ENCODE measurements at regions not wholly inside any gene's neighbourhood (a gene's known extent, or its start where the extent isn't known, plus 50 kb on each side); places are given as distances from the start of the nearest gene placed in this dataset.
"Not testable (repeated sequence)": the region's sequence is repeated elsewhere in the genome, so short reads cannot be mapped to it uniquely, and the experiment has no call there.

DNA sequence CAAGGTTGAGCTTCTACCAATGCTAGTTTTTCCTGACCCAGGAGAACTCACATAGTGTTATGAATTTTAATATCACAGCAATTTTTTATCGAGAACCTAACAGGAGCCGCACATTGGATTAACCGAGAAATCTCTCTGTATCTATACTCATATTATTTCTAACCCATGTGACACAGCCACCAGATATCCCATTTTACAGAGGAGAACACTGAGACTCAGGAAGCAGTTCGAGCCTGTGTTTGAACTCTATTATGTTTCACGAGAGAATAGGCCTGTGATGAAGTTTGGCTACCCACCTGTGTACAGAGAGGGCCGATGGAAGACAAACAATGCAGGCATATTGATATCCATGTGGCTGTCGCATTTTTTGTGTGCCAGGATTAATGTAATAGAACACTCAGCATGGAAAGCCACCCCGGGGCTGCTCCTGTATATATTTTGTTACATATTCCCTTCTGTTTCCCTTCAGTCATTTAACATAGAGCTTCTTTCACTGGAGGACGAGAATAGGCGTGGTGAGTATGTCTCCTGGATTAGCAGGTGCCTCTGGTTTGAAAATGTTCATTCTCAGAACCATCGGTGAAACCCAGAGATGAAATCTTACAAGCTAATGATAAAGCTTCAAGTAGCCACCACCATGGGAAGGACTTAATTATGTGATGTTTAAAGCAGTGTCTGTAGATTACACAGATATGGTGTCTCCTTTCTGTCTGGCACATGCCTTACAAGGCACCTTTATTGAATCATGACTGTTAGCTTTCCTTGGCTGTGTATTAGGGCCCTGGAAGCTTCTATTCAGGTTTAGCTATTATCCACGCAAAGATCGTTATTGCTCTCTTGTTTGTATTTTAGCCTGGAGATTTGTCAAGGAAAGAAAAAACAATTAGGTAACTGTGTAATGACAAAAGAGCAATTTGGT, 205.4 kb downstream of the BCAS1 start:
- Histone ChIP-seq H3K4me1 (ENCODE audit: control insufficient read depth, insufficient read depth, low read length, poor library complexity, severe bottlenecking) (peaks cover 30% of the 10 kb centered on the region), H3K27ac (ENCODE audit: insufficient read depth, low read length, poor library complexity, severe bottlenecking) (peak overlapping the region; percentile 64)
- H3K4me3 ChIP-seq (ENCODE audit: insufficient read depth, low read depth, low read length, poor library complexity, severe bottlenecking); H3K36me3 ChIP-seq (ENCODE audit: control insufficient read depth, insufficient read depth, low read length); DNase-seq; H3K27me3 ChIP-seq (replicated peaks; ENCODE audit: control insufficient read depth, insufficient read depth, low read length, poor library complexity, severe bottlenecking); H3K9me3 ChIP-seq (ENCODE audit: control insufficient read depth, low read length): not testable (repeated sequence)

DNA sequence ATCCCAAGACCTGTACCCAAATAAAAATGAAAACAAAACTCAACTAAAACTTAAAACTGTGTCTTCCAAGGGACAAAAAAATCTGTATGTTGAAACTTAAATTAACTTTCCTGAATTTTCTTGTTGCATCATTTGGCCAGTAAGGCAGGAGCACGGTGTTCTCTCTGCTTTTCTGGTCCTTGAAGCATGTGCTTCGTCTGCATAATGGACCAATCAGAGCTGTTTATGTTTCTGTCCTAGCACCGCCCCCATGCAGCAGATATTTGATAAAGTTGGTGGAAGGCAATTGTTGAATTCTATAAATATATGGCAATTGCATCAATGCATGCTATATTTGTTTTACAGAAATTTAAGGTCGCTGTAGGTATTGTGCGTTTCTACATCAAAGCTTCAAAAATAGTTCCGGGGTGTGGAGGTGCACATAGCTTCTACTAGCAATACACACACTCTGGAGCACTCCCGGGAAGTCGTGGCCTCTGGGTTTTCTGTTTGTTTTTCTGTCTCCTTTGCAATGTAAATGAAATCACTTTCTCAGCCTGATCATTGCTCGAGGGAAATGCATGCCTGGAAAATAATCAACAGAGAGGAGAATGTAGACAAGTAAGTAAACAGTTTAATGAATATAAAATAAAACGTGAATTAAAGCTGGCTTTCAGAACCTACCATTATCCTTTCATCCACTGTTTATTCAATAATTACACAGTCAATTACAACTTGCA, 206.3 kb downstream of the BCAS1 start:
- not testable (repeated sequence) for H3K4me3 ChIP-seq (ENCODE audit: insufficient read depth, low read depth, low read length, poor library complexity, severe bottlenecking); DNase-seq; H3K27me3 ChIP-seq (replicated peaks; ENCODE audit: control insufficient read depth, insufficient read depth, low read length, poor library complexity, severe bottlenecking); H3K27ac ChIP-seq (ENCODE audit: insufficient read depth, low read length, poor library complexity, severe bottlenecking); H3K9me3 ChIP-seq (ENCODE audit: control insufficient read depth, low read length); H3K36me3 ChIP-seq (ENCODE audit: control insufficient read depth, insufficient read depth, low read length)
- H3K4me1 ChIP-seq (ENCODE audit: control insufficient read depth, insufficient read depth, low read length, poor library complexity, severe bottlenecking), result peaks cover 22% of the 10 kb centered on the region

DNA sequence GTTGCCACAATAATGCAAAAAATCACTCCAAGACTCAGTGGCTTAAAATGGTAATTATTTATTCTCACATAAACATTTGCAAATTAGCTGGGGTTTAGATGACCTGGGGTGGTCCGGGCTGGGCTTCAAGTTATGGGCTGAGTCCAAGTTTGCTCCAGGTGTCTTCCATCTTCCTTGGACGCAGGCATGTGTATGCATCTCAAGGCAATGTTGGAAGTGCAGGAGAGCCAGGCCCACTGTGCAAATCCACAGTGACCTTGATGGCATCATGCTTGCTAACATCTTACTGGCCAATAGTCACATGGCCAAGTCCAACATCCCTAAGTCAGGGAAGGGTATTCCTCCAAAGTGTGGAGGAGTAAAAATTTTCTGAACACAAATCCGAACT, 206.9 kb downstream of the BCAS1 start:
- H3K4me3 ChIP-seq (ENCODE audit: insufficient read depth, low read depth, low read length, poor library complexity, severe bottlenecking); H3K9me3 ChIP-seq (ENCODE audit: control insufficient read depth, low read length); H3K27me3 ChIP-seq (replicated peaks; ENCODE audit: control insufficient read depth, insufficient read depth, low read length, poor library complexity, severe bottlenecking); H3K27ac ChIP-seq (ENCODE audit: insufficient read depth, low read length, poor library complexity, severe bottlenecking); DNase-seq; H3K36me3 ChIP-seq (ENCODE audit: control insufficient read depth, insufficient read depth, low read length): not testable (repeated sequence)
- peaks cover 22% of the 10 kb centered on the region for H3K4me1 ChIP-seq (ENCODE audit: control insufficient read depth, insufficient read depth, low read length, poor library complexity, severe bottlenecking)

DNA sequence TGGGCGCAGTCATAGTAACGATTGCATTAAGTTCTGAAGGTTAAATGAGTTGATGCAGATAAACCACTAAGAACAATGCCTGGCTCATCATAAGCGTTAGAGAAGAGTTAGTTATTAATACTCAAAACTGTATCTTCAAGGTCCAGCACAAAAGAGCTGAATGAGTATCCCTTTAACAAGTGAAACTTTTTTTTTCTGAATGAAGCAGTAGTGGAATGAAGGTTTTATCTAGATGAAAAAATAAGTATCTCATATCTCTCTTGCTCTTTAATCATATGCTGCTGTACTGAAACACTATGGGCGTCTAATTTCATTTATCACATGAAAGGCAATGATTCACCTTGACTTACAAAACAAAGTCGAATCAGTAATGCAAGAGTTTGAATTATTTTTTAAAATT, 207.4 kb downstream of the BCAS1 start:
- not testable (repeated sequence) for H3K36me3 ChIP-seq (ENCODE audit: control insufficient read depth, insufficient read depth, low read length); H3K27ac ChIP-seq (ENCODE audit: insufficient read depth, low read length, poor library complexity, severe bottlenecking); H3K27me3 ChIP-seq (replicated peaks; ENCODE audit: control insufficient read depth, insufficient read depth, low read length, poor library complexity, severe bottlenecking); H3K4me3 ChIP-seq (ENCODE audit: insufficient read depth, low read depth, low read length, poor library complexity, severe bottlenecking); DNase-seq; H3K9me3 ChIP-seq (ENCODE audit: control insufficient read depth, low read length)
- H3K4me1 ChIP-seq (ENCODE audit: control insufficient read depth, insufficient read depth, low read length, poor library complexity, severe bottlenecking), result peaks cover 21% of the 10 kb centered on the region

DNA sequence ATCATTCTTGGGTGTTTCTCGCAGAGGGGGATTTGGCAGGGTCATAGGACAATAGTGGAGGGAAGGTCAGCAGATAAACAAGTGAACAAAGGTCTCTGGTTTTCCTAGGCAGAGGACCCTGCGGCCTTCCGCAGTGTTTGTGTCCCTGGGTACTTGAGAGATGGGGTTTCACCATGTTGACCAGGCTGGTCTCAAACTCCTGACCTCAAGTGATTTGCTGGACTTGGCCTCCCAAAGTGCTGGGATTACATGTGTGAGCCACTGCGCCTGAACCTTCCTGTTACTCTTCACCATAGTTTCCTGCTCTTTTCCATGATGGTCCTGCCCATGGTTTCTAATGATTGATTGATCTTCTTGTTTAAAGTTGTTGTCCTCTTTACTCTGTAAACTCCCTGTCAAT, 207.9 kb downstream of the BCAS1 start:
- not testable (repeated sequence) for H3K4me3 ChIP-seq (ENCODE audit: insufficient read depth, low read depth, low read length, poor library complexity, severe bottlenecking); H3K27me3 ChIP-seq (replicated peaks; ENCODE audit: control insufficient read depth, insufficient read depth, low read length, poor library complexity, severe bottlenecking); DNase-seq; H3K36me3 ChIP-seq (ENCODE audit: control insufficient read depth, insufficient read depth, low read length); H3K27ac ChIP-seq (ENCODE audit: insufficient read depth, low read length, poor library complexity, severe bottlenecking); H3K9me3 ChIP-seq (ENCODE audit: control insufficient read depth, low read length)
- peaks cover 15% of the 10 kb centered on the region for H3K4me1 ChIP-seq (ENCODE audit: control insufficient read depth, insufficient read depth, low read length, poor library complexity, severe bottlenecking)

DNA sequence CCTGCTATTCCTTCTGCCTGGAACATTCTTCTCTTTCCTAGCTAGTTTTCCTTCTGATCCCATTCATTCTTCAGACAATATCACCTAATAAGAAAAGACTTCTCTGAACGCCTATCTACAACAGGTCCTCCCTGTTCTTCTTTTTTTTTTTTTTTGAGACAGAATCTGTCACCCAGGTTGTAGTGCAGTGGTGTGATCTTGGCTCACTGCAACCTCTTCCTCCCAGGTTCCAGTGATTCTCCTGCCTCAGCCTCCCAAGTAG, 208.3 kb downstream of the BCAS1 start:
- H3K27ac ChIP-seq (ENCODE audit: insufficient read depth, low read length, poor library complexity, severe bottlenecking); DNase-seq; H3K9me3 ChIP-seq (ENCODE audit: control insufficient read depth, low read length); H3K27me3 ChIP-seq (replicated peaks; ENCODE audit: control insufficient read depth, insufficient read depth, low read length, poor library complexity, severe bottlenecking); H3K4me3 ChIP-seq (ENCODE audit: insufficient read depth, low read depth, low read length, poor library complexity, severe bottlenecking); H3K36me3 ChIP-seq (ENCODE audit: control insufficient read depth, insufficient read depth, low read length): not testable (repeated sequence)
- peaks cover 12% of the 10 kb centered on the region for H3K4me1 ChIP-seq (ENCODE audit: control insufficient read depth, insufficient read depth, low read length, poor library complexity, severe bottlenecking)

DNA sequence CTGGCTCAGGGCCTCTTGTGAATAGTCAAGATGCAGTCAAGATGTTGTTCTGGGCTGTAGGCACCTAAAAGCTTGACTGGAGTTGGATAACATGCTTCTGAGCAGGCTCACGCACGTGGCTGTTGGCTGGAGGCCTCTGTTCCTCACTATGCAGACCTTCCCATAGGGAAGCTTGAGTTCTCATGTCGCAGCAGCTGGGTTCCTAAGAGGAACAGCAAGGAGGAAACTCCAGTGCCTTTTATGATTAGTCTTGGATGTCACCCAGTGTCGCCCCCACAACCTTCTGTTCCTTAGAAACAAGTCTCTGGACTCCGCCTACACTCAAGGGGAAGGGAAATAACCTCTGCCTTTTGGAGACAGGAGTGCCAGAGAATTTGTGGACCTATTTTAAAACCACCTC, 210.7 kb downstream of the BCAS1 start:
- Histone ChIP-seq H3K27me3 (replicated peaks; ENCODE audit: control insufficient read depth, insufficient read depth, low read length, poor library complexity, severe bottlenecking) (no peaks in the 10 kb centered on the region), H3K36me3 (ENCODE audit: control insufficient read depth, insufficient read depth, low read length) (no peaks in the 10 kb centered on the region), H3K9me3 (ENCODE audit: control insufficient read depth, low read length) (no peaks in the 10 kb centered on the region), H3K27ac (ENCODE audit: insufficient read depth, low read length, poor library complexity, severe bottlenecking) (no peak overlapping the region), H3K4me1 (ENCODE audit: control insufficient read depth, insufficient read depth, low read length, poor library complexity, severe bottlenecking) (no peaks in the 10 kb centered on the region), H3K4me3 (ENCODE audit: insufficient read depth, low read depth, low read length, poor library complexity, severe bottlenecking) (no peak overlapping the region)
- no peak for DNase-seq

DNA sequence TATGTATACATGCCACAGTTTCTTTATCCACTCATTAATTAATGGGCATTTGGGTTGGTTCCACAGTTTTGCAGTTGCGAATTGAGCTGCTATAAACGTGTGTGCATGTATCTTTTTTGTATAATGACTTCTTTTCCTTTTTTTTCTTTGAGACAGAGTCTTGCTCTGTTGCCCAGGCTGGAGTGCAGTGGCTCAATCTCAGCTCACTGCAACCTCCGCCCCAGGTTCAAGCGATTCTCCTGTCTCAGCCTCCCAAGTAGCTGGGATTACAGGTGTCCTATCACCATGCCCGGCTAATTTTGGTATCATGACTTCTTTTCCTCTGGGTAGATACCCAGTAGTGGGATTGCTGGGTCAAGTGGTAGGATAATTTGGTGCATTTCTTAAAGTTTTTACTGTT, 211.4 kb downstream of the BCAS1 start:
- not testable (repeated sequence) for H3K27me3 ChIP-seq (replicated peaks; ENCODE audit: control insufficient read depth, insufficient read depth, low read length, poor library complexity, severe bottlenecking); H3K4me1 ChIP-seq (ENCODE audit: control insufficient read depth, insufficient read depth, low read length, poor library complexity, severe bottlenecking); H3K9me3 ChIP-seq (ENCODE audit: control insufficient read depth, low read length); DNase-seq; H3K4me3 ChIP-seq (ENCODE audit: insufficient read depth, low read depth, low read length, poor library complexity, severe bottlenecking); H3K27ac ChIP-seq (ENCODE audit: insufficient read depth, low read length, poor library complexity, severe bottlenecking); H3K36me3 ChIP-seq (ENCODE audit: control insufficient read depth, insufficient read depth, low read length)

DNA sequence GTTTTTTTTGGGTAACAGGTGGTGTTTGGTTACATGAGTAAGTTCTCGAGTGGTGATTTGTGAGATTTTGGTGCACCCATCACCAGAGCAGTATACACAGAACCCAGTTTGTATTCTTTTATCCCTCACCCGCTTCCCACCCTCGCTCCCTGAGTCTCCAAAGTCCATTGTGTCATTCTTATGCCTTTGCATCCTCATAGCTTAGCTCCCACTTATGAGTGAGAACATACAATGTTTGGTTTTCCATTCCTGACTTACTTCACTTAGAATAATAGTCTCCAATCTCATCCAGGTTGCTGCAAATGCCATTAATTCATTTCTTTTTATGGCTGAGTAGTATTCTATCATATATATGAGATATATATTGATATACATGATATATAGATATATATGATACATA, 211.9 kb downstream of the BCAS1 start:
- not testable (repeated sequence) for H3K27me3 ChIP-seq (replicated peaks; ENCODE audit: control insufficient read depth, insufficient read depth, low read length, poor library complexity, severe bottlenecking); H3K4me3 ChIP-seq (ENCODE audit: insufficient read depth, low read depth, low read length, poor library complexity, severe bottlenecking); DNase-seq; H3K36me3 ChIP-seq (ENCODE audit: control insufficient read depth, insufficient read depth, low read length); H3K27ac ChIP-seq (ENCODE audit: insufficient read depth, low read length, poor library complexity, severe bottlenecking); H3K9me3 ChIP-seq (ENCODE audit: control insufficient read depth, low read length); H3K4me1 ChIP-seq (ENCODE audit: control insufficient read depth, insufficient read depth, low read length, poor library complexity, severe bottlenecking)

DNA sequence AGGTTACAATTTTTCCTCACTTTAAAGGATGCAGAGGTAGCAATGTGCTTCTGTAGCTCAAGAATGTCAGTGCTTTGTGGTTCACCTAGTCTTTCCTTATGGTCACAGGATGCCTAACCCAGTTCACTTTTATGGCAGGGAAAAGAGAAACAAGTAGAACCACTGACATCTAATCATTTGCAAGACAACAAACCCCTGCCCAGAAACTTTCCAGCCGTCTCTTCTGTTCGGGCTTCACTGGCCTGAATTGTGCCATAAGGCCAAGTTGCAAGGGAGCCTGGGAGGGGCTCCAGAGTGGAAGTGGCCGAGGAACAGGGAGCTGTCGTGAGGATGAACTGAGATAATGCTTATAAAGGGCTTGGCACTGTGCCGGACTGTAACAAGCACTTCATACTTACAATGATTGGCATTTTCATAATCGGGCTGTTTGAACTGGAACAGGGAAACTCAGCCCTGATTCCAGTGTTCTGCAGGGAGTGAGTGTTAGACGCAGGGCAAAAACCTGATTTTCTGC, 212.6 kb downstream of the BCAS1 start:
- no peaks in the 10 kb centered on the region for H3K4me1 ChIP-seq (ENCODE audit: control insufficient read depth, insufficient read depth, low read length, poor library complexity, severe bottlenecking)
- H3K4me3 ChIP-seq (ENCODE audit: insufficient read depth, low read depth, low read length, poor library complexity, severe bottlenecking), result no peak overlapping the region
- H3K27ac ChIP-seq (ENCODE audit: insufficient read depth, low read length, poor library complexity, severe bottlenecking), result no peak overlapping the region
- no peaks in the 10 kb centered on the region for H3K27me3 ChIP-seq (replicated peaks; ENCODE audit: control insufficient read depth, insufficient read depth, low read length, poor library complexity, severe bottlenecking)
- H3K36me3 ChIP-seq (ENCODE audit: control insufficient read depth, insufficient read depth, low read length), result no peaks in the 10 kb centered on the region
- no peak for DNase-seq
- H3K9me3 ChIP-seq (ENCODE audit: control insufficient read depth, low read length), result no peaks in the 10 kb centered on the region
